ENCODE measurements at regions not wholly inside any gene's neighbourhood (a gene's known extent, or its start where the extent isn't known, plus 50 kb on each side); places are given as distances from the start of the nearest gene placed in this dataset.

- H3K4me3 ChIP-seq (ENCODE audit: low read length): no peak overlapping the region
- no peak for TF ChIP-seq CTCF (conservative IDR thresholded peaks at IDR 0.05; ENCODE audit: low read length)
- DNase-seq (ENCODE audit: low read depth): no peak
These were observed 484.3 kb upstream of the SGCG start for GRCh38 chr13:22696433-22696832.

- DNase-seq (ENCODE audit: low read depth): no peak
- H3K4me3 ChIP-seq (ENCODE audit: low read length): no peak overlapping the region
- TF ChIP-seq CTCF (conservative IDR thresholded peaks at IDR 0.05; ENCODE audit: low read length): no peak
These were observed 482.3 kb upstream of the SGCG start for GRCh38 chr13:22698467-22698866.

GRCh38 chr13:22700246-22700887, 480.4 kb upstream of the SGCG start:
- DNase-seq (ENCODE audit: low read depth): no peak
- TF ChIP-seq CTCF (conservative IDR thresholded peaks at IDR 0.05; ENCODE audit: low read length): no peak
- H3K4me3 ChIP-seq (ENCODE audit: low read length): no peak overlapping the region

GRCh38 chr13:22703601-22704209, 477.1 kb upstream of the SGCG start:
- H3K4me3 ChIP-seq (ENCODE audit: low read length): no peak overlapping the region
- no peak for TF ChIP-seq CTCF (conservative IDR thresholded peaks at IDR 0.05; ENCODE audit: low read length)
- no peak for DNase-seq (ENCODE audit: low read depth)

- TF ChIP-seq CTCF (conservative IDR thresholded peaks at IDR 0.05; ENCODE audit: low read length): no peak
- DNase-seq (ENCODE audit: low read depth): no peak
- no peak overlapping the region for H3K4me3 ChIP-seq (ENCODE audit: low read length)
These were observed 472.8 kb upstream of the SGCG start for GRCh38 chr13:22707946-22708345.

- no peak for DNase-seq (ENCODE audit: low read depth)
- no peak overlapping the region for H3K4me3 ChIP-seq (ENCODE audit: low read length)
- TF ChIP-seq CTCF (conservative IDR thresholded peaks at IDR 0.05; ENCODE audit: low read length): no peak
These were observed 463.7 kb upstream of the SGCG start for GRCh38 chr13:22717036-22717435.

GRCh38 chr13:22726726-22727125, 454.1 kb upstream of the SGCG start:
- no peak overlapping the region for H3K4me3 ChIP-seq (ENCODE audit: low read length)
- no peak for TF ChIP-seq CTCF (conservative IDR thresholded peaks at IDR 0.05; ENCODE audit: low read length)
- DNase-seq (ENCODE audit: low read depth): no peak

All from AG10803 (cell line).